ENCODE measurements at regions not wholly inside any gene's neighbourhood (a gene's known extent, or its start where the extent isn't known, plus 50 kb on each side); places are given as distances from the start of the nearest gene placed in this dataset.

- TF ChIP-seq, protein P1, sequence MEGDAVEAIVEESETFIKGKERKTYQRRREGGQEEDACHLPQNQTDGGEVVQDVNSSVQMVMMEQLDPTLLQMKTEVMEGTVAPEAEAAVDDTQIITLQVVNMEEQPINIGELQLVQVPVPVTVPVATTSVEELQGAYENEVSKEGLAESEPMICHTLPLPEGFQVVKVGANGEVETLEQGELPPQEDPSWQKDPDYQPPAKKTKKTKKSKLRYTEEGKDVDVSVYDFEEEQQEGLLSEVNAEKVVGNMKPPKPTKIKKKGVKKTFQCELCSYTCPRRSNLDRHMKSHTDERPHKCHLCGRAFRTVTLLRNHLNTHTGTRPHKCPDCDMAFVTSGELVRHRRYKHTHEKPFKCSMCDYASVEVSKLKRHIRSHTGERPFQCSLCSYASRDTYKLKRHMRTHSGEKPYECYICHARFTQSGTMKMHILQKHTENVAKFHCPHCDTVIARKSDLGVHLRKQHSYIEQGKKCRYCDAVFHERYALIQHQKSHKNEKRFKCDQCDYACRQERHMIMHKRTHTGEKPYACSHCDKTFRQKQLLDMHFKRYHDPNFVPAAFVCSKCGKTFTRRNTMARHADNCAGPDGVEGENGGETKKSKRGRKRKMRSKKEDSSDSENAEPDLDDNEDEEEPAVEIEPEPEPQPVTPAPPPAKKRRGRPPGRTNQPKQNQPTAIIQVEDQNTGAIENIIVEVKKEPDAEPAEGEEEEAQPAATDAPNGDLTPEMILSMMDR (IDR thresholded peaks at IDR 0.05; ENCODE audit: insufficient read depth, low read length, poor library complexity, severe bottlenecking), result no peak
- TF ChIP-seq EZH2phosphoT487 (conservative IDR thresholded peaks at IDR 0.05; ENCODE audit: low read length), result no peak
Observed at GRCh38 chr15:39411102-39411989, 169.5 kb upstream of the THBS1 start.

Measured in SU-DHL-6 (cell line).